ENCODE measurements at regions not wholly inside any gene's neighbourhood (a gene's known extent, or its start where the extent isn't known, plus 50 kb on each side); places are given as distances from the start of the nearest gene placed in this dataset.

GRCh38 chr4:31442236-31442635 lies 722.1 kb downstream of the PCDH7 start:
- Mint-ChIP-seq H3K4me1 (no peaks in the 10 kb centered on the region), H3K27ac (no peak overlapping the region), H3K4me3 (no peak overlapping the region), H3K27me3 (ENCODE audit: low read depth in 3 of 3) (peaks cover 0 to 1% (median 0%) of the 10 kb centered on the region in 3 donors), H3K36me3 (no peaks in the 10 kb centered on the region), H3K9me3 (peaks cover 0 to 8% (median 0%) of the 10 kb centered on the region in 7 donors)
- no peak overlapping the region for H3K4me2 ChIP-seq (replicated peaks; ENCODE audit: extremely low read depth, low read length, poor library complexity, severe bottlenecking)
- no peak for DNase-seq
- no peak overlapping the region for H3K27ac ChIP-seq (ENCODE audit: low read depth in 1 of 2, low read length in 2 of 2)
- no peaks in the 10 kb centered on the region for H3K27me3 ChIP-seq (ENCODE audit: control insufficient read depth in 2 of 2, insufficient read depth in 2 of 2, low read length in 2 of 2)
- no peaks in the 10 kb centered on the region for H3K9me3 ChIP-seq (replicated peaks in 1 of 2; ENCODE audit: control insufficient read depth in 1 of 2, insufficient read depth in 1 of 2, low read length in 2 of 2)
- H3K9ac ChIP-seq (ENCODE audit: insufficient read depth, low read length, poor library complexity, severe bottlenecking), result no peak overlapping the region
- TF ChIP-seq, protein P1, sequence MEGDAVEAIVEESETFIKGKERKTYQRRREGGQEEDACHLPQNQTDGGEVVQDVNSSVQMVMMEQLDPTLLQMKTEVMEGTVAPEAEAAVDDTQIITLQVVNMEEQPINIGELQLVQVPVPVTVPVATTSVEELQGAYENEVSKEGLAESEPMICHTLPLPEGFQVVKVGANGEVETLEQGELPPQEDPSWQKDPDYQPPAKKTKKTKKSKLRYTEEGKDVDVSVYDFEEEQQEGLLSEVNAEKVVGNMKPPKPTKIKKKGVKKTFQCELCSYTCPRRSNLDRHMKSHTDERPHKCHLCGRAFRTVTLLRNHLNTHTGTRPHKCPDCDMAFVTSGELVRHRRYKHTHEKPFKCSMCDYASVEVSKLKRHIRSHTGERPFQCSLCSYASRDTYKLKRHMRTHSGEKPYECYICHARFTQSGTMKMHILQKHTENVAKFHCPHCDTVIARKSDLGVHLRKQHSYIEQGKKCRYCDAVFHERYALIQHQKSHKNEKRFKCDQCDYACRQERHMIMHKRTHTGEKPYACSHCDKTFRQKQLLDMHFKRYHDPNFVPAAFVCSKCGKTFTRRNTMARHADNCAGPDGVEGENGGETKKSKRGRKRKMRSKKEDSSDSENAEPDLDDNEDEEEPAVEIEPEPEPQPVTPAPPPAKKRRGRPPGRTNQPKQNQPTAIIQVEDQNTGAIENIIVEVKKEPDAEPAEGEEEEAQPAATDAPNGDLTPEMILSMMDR (IDR thresholded peaks at IDR 0.05), result no peak
- no peaks in the 10 kb centered on the region for H3K4me1 ChIP-seq (ENCODE audit: control insufficient read depth in 1 of 2, insufficient read depth in 2 of 2, low read length in 2 of 2)
- no peak overlapping the region for H2AFZ ChIP-seq (ENCODE audit: insufficient read depth, low read depth, low read length, poor library complexity, severe bottlenecking)
- no peaks in the 10 kb centered on the region for H3K79me2 ChIP-seq (ENCODE audit: insufficient read depth, low read length)
- 89% methylated on average over 9 of the region's 11 CpGs for WGBS (ENCODE audit: insufficient coverage)
- H3K4me3 ChIP-seq (replicated peaks in 1 of 3; ENCODE audit: low read depth in 2 of 3, low read length in 3 of 3), result no peak overlapping the region
- H4K20me1 ChIP-seq (ENCODE audit: insufficient read depth, low read length), result no peaks in the 10 kb centered on the region
- H3K36me3 ChIP-seq (replicated peaks in 1 of 2; ENCODE audit: control insufficient read depth in 1 of 2, insufficient read depth in 2 of 2, low read length in 2 of 2), result no peaks in the 10 kb centered on the region
- intact Hi-C loops (cut with micrococcal nuclease), result no loop called here

DNA sequence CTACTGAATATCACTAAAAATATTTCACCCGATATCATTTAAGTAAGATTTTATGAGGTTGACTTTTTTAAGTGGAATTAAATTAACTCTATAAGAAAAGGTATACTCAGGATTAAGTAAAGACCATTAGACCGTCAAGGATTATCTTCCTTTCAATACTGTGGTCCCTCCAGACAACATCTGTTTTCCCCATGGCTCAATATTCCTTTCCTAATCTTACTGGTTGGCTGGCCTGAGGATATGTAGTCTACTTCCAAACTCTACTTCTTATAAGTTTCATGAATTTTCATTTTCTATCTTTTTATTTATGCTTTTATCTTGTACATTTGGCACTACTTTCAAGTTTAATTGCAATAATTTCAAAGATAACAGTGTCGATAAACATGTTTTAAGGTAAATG lies 725.4 kb downstream of the PCDH7 start:
- peaks cover 0 to 1% (median 0%) of the 10 kb centered on the region in 3 donors for H3K27me3 Mint-ChIP-seq (ENCODE audit: low read depth in 3 of 3)
- H3K4me1 Mint-ChIP-seq, result no peaks in the 10 kb centered on the region
- H3K4me3 ChIP-seq (replicated peaks in 1 of 3; ENCODE audit: low read depth in 2 of 3, low read length in 3 of 3), result no peak overlapping the region
- H3K9ac ChIP-seq (ENCODE audit: insufficient read depth, low read length, poor library complexity, severe bottlenecking), result no peak overlapping the region
- H3K27ac Mint-ChIP-seq, result no peak overlapping the region
- no peaks in the 10 kb centered on the region for H3K4me1 ChIP-seq (ENCODE audit: control insufficient read depth in 1 of 2, insufficient read depth in 2 of 2, low read length in 2 of 2)
- no peaks in the 10 kb centered on the region for H3K36me3 Mint-ChIP-seq
- WGBS (ENCODE audit: insufficient coverage), result no CpG with 5 or more reads among the region's 3 CpGs
- no peak for DNase-seq
- H3K9me3 ChIP-seq (replicated peaks in 1 of 2; ENCODE audit: control insufficient read depth in 1 of 2, insufficient read depth in 1 of 2, low read length in 2 of 2), result no peaks in the 10 kb centered on the region
- H3K36me3 ChIP-seq (replicated peaks in 1 of 2; ENCODE audit: control insufficient read depth in 1 of 2, insufficient read depth in 2 of 2, low read length in 2 of 2), result no peaks in the 10 kb centered on the region
- H3K27ac ChIP-seq (ENCODE audit: low read depth in 1 of 2, low read length in 2 of 2), result no peak overlapping the region
- no peaks in the 10 kb centered on the region for H3K79me2 ChIP-seq (ENCODE audit: insufficient read depth, low read length)
- H4K20me1 ChIP-seq (ENCODE audit: insufficient read depth, low read length), result no peaks in the 10 kb centered on the region
- peaks cover 0 to 4% (median 0%) of the 10 kb centered on the region in 7 donors for H3K9me3 Mint-ChIP-seq
- TF ChIP-seq, protein P1 (IDR thresholded peaks at IDR 0.05), result no peak
- no peak overlapping the region for H3K4me3 Mint-ChIP-seq
- no peaks in the 10 kb centered on the region for H3K27me3 ChIP-seq (ENCODE audit: control insufficient read depth in 2 of 2, insufficient read depth in 2 of 2, low read length in 2 of 2)
- H3K4me2 ChIP-seq (replicated peaks; ENCODE audit: extremely low read depth, low read length, poor library complexity, severe bottlenecking), result no peak overlapping the region
- no peak overlapping the region for H2AFZ ChIP-seq (ENCODE audit: insufficient read depth, low read depth, low read length, poor library complexity, severe bottlenecking)
- intact Hi-C loops (cut with micrococcal nuclease), result no loop called here
